A549 (cell line): ENCODE measurements at regions not wholly inside any gene's neighbourhood (a gene's known extent, or its start where the extent isn't known, plus 50 kb on each side); places are given as distances from the start of the nearest gene placed in this dataset.

Source experiments
- ATAC-seq, 2 experiments: fragments of 200-7000 bp in 1 of 2; fragments of >200 bp in 1 of 2; cut with Nextera tagmentation in 1 of 2; cut with Tn5 transposase in 1 of 2; 3 replicates each; pipeline versions ENCODE4 v1.8.0 to v1.9.1; 2018 to 2020; ENCODE audit warnings: mild to moderate bottlenecking in 1 of 2, moderate library complexity in 1 of 2
- CTCF ChIA-PET: fragments of 300-600 bp; sonication (Branson Sonifier 250); formaldehyde crosslinking; extraction: SDS; loops from one replicate; lab custom pipeline; 2021; ENCODE audit warnings: antibody characterized with exemption, inconsistent platforms; lab: Yijun Ruan, JAX
- POLR2A ChIA-PET: fragments of 350-600 bp; formaldehyde crosslinking; extraction: SDS; loops from one replicate; lab custom pipeline; 2021; ENCODE audit warnings: antibody characterized with exemption, inconsistent platforms; lab: Yijun Ruan, JAX
- DNase-seq, 2 experiments: peaks; one replicate each; pipeline versions ENCODE4 v3.0.0 to v3.0.0-alpha.2; 2011 to 2016; ENCODE audit warnings: low read depth in 1 of 2, low spot score in 1 of 2
- FAIRE-seq: peaks from 2 replicates; lab custom pipeline; 2011; peaks lifted over from hg19 to GRCh38; lab: Jason Lieb, UNC
- H3K27ac ChIP-seq, 2 experiments: fragments of >200 bp; sonication (Bioruptor Twin); formaldehyde crosslinking; 3 replicates each; pipeline ENCODE4 v1.5.1; 2016 to 2017
- H3K4me1 ChIP-seq: fragments of >200 bp; sonication (Bioruptor Twin); formaldehyde crosslinking; 3 replicates; pipeline ENCODE4 v1.6.1; 2016
- H3K4me2 ChIP-seq: fragments of >200 bp; sonication (Bioruptor Twin); formaldehyde crosslinking; 3 replicates; pipeline ENCODE4 v1.6.1; 2016
- H3K4me3 ChIP-seq: fragments of >200 bp; sonication (Bioruptor Twin); formaldehyde crosslinking; 3 replicates; pipeline ENCODE4 v1.5.1; 2016
- H3K9me3 ChIP-seq: fragments of >200 bp; sonication (Bioruptor Twin); formaldehyde crosslinking; 3 replicates; pipeline ENCODE4 v1.6.1; 2016
- ATOH8 ChIP-seq: fragments of 250-450 bp; sonication (Bioruptor Pico); IDR thresholded peaks from 2 replicates; pipeline ENCODE4 v1.5.0; 2020; ENCODE audit warnings: low read depth, mild to moderate bottlenecking, moderate library complexity
- BHLHE40 ChIP-seq: IDR thresholded peaks from 2 replicates; pipeline ENCODE4 v1.6.1; 2012; ENCODE audit warnings: low read depth, low read length, inconsistent platforms
- CTCF ChIP-seq: fragments of >200 bp; sonication (Bioruptor Twin); formaldehyde crosslinking; IDR thresholded peaks from 3 replicates; pipeline ENCODE4 v1.5.1; 2016
- ELK1 ChIP-seq: fragments of 150-350 bp; IDR thresholded peaks from 2 replicates; pipeline ENCODE4 v1.6.1; 2014; ENCODE audit warnings: low read depth, mild to moderate bottlenecking, low read length
- FOSL2 ChIP-seq, 2 experiments: fragments of 450-650 bp in 1 of 2; fragments of >200 bp in 1 of 2; sonication (Bioruptor Twin) in 1 of 2; formaldehyde crosslinking; IDR thresholded peaks; 2 replicates each; pipeline versions ENCODE4 v1.5.0 to v1.6.1; 2016 to 2020; ENCODE audit warnings: mild to moderate bottlenecking in 1 of 2, moderate library complexity in 1 of 2
- GATA3 ChIP-seq: IDR thresholded peaks from 2 replicates; pipeline ENCODE4 v1.6.1; 2012; ENCODE audit warnings: borderline replicate concordance
- HDAC2 ChIP-seq: fragments of 200-600 bp; sonication (generic); IDR thresholded peaks from 2 replicates; pipeline ENCODE4 v1.6.1; 2016
- HOXB13 ChIP-seq: fragments of 250-450 bp; sonication (Bioruptor Pico); IDR thresholded peaks from 2 replicates; pipeline ENCODE4 v1.5.0; 2020; ENCODE audit warnings: low read depth, mild to moderate bottlenecking, moderate library complexity
- HOXB5 ChIP-seq: fragments of 250-450 bp; sonication (Bioruptor Pico); IDR thresholded peaks from 2 replicates; pipeline ENCODE4 v1.5.0; 2020; ENCODE audit warnings: mild to moderate bottlenecking, moderate library complexity
- JUN ChIP-seq, 2 experiments: fragments of >200 bp; sonication (Bioruptor Twin); formaldehyde crosslinking; IDR thresholded peaks; 2 replicates in 1 of 2; 3 replicates in 1 of 2; pipeline ENCODE4 v1.6.1; 2016 to 2017
- KDM1A ChIP-seq: fragments of 200-600 bp; sonication (generic); IDR thresholded peaks from 2 replicates; pipeline ENCODE4 v1.6.1; 2016; ENCODE audit warnings: low read depth, mild to moderate bottlenecking
- KDM5A ChIP-seq: fragments of 200-600 bp; sonication (generic); IDR thresholded peaks from 2 replicates; pipeline ENCODE4 v1.6.1; 2016; ENCODE audit warnings: antibody characterized with exemption, mild to moderate bottlenecking
- MAFK ChIP-seq: fragments of 450-650 bp; IDR thresholded peaks from 2 replicates; pipeline ENCODE4 v1.6.1; 2014; ENCODE audit not compliant: partially characterized antibody
- POLR2A ChIP-seq: IDR thresholded peaks from 2 replicates; pipeline ENCODE4 v1.6.1; 2012; ENCODE audit warnings: mild to moderate bottlenecking, low read length
- RARB ChIP-seq: fragments of 250-450 bp; sonication (Bioruptor Pico); IDR thresholded peaks from 2 replicates; pipeline ENCODE4 v1.8.0; 2021; ENCODE audit warnings: mild to moderate bottlenecking, moderate library complexity
- RFX5 ChIP-seq: fragments of 450-650 bp; IDR thresholded peaks from 2 replicates; pipeline ENCODE4 v1.7.1; 2014; ENCODE audit warnings: antibody characterized with exemption, mild to moderate bottlenecking, moderate library complexity
- TFCP2L1 ChIP-seq: fragments of 250-450 bp; sonication (Bioruptor Pico); IDR thresholded peaks from 2 replicates; pipeline ENCODE4 v1.5.0; 2021; ENCODE audit warnings: mild to moderate bottlenecking
- TP53 ChIP-seq: fragments of 250-450 bp; sonication (Bioruptor Pico); IDR thresholded peaks from 2 replicates; pipeline ENCODE4 v1.5.0; 2021; ENCODE audit warnings: mild to moderate bottlenecking, moderate library complexity
- USF2 ChIP-seq: fragments of 450-650 bp; IDR thresholded peaks from 2 replicates; pipeline ENCODE4 v1.6.1; 2014; ENCODE audit warnings: antibody characterized with exemption
- ZSCAN20 ChIP-seq: fragments of 250-450 bp; sonication (Bioruptor Pico); IDR thresholded peaks from 2 replicates; pipeline ENCODE4 v1.8.0; 2022; ENCODE audit warnings: mild to moderate bottlenecking, moderate library complexity
- WGBS: methylation state at CpG from one replicate; pipeline ENCODE4 v1.1.6; 2017; ENCODE audit errors: missing lambda C conversion rate; 5-methylcytosine and 5-hydroxymethylcytosine counted together

GRCh38 chr2:65587779-65588178 is 155.4 kb upstream of the SPRED2 start:
- no peak for ATAC-seq
- 77% methylated on average over 4 of the region's 4 CpGs for WGBS
- TF ChIP-seq HDAC2: no peak
- no peak for TF ChIP-seq POLR2A
- TF ChIP-seq RARB (CRISPR knock-in tag): no peak
- no peak for TF ChIP-seq GATA3
- TF ChIP-seq ZSCAN20 (CRISPR knock-in tag): no peak
- TF ChIP-seq KDM1A: no peak
- TF ChIP-seq BHLHE40: no peak
- TF ChIP-seq KDM5A: no peak
- no peak for TF ChIP-seq ATOH8 (CRISPR knock-in tag)
- TF ChIP-seq TFCP2L1 (CRISPR knock-in tag): no peak
- TF ChIP-seq FOSL2 (IDR thresholded peaks at IDR 0.05): no peak
- no peak for TF ChIP-seq FOSL2 (CRISPR knock-in tag; IDR thresholded peaks at IDR 0.05)
- no peak for TF ChIP-seq HOXB13
- no peak for TF ChIP-seq MAFK
- TF ChIP-seq USF2: no peak
- no peak for TF ChIP-seq TP53 (CRISPR knock-in tag)
- TF ChIP-seq RFX5: no peak
- TF ChIP-seq ELK1: no peak
- H3K4me1 ChIP-seq: no peaks in the 10 kb centered on the region
- H3K27ac ChIP-seq: no peak overlapping the region
- no peak overlapping the region for H3K4me2 ChIP-seq
- no peaks in the 10 kb centered on the region for H3K9me3 ChIP-seq
- H3K4me3 ChIP-seq: no peak overlapping the region
- ChIA-PET POLR2A (no interaction called here), CTCF (interaction anchor here (0.9 to 3.7 kb wide), 2 partner anchors 9 to 14 kb away, joined by 5 to 13 read pairs; no protein-coding TSS in a partner anchor)
- no peak for FAIRE-seq
- no peak for DNase-seq

GRCh38 chr2:65586516-65586915 is 154.1 kb upstream of the SPRED2 start:
- Histone ChIP-seq H3K4me3 (no peak overlapping the region), H3K9me3 (no peaks in the 10 kb centered on the region), H3K4me1 (no peaks in the 10 kb centered on the region), H3K4me2 (no peak overlapping the region), H3K27ac (no peak overlapping the region)
- no peak for ATAC-seq
- TF ChIP-seq BHLHE40 (no peak), RFX5 (no peak), GATA3 (no peak), POLR2A (no peak), HOXB5 (CRISPR knock-in tag) (no peak), JUN (IDR thresholded peaks at IDR 0.05) (no peak), ATOH8 (CRISPR knock-in tag) (no peak), CTCF (no peak)
- CTCF ChIA-PET: interaction anchor here (3.7 kb wide), 1 partner anchor 13 kb away, joined by 13 read pairs; no protein-coding TSS in a partner anchor
- no peak for FAIRE-seq
- POLR2A ChIA-PET: no interaction called here
- no peak for DNase-seq
- WGBS: 89% methylated on average over 4 of the region's 4 CpGs
